Activated CD8-positive, alpha-beta memory T cell treated with anti-CD3 and anti-CD28 coated beads for 4 hours (primary cell): ENCODE measurements at regions not wholly inside any gene's neighbourhood (a gene's known extent, or its start where the extent isn't known, plus 50 kb on each side); places are given as distances from the start of the nearest gene placed in this dataset.
"Not testable (repeated sequence)": the region's sequence is repeated elsewhere in the genome, so short reads cannot be mapped to it uniquely, and the experiment has no call there.

ENCODE experiments used
- DNase-seq, 2 donors: peaks; one replicate each; pipeline ENCODE4 v3.0.0-alpha.2; 2020; ENCODE audit warnings: low read depth in 2 of 2

- no peak for DNase-seq
Observed at GRCh38 chr17:31748881-31749280, 110.2 kb downstream of the COPRS start.

- no peak for DNase-seq
Observed at GRCh38 chr17:31746884-31747495, 112.1 kb downstream of the COPRS start.

- DNase-seq, result no peak
Observed at GRCh38 chr17:31745964-31746600, 113.0 kb downstream of the COPRS start.

GRCh38 chr17:31744511-31744951 lies 114.5 kb downstream of the COPRS start:
- DNase-seq, result no peak

- no peak for DNase-seq
Observed at GRCh38 chr17:31743797-31744196, 115.2 kb downstream of the COPRS start.

GRCh38 chr17:31741371-31741770 lies 117.7 kb downstream of the COPRS start:
- DNase-seq, result no peak

- no peak for DNase-seq
Observed at GRCh38 chr17:31740611-31741082, 118.4 kb downstream of the COPRS start.

- DNase-seq, result no peak
Observed at GRCh38 chr17:31738996-31739699, 119.9 kb downstream of the COPRS start.

GRCh38 chr17:31738488-31738887 lies 120.6 kb downstream of the COPRS start:
- DNase-seq, result no peak

GRCh38 chr17:31738067-31738466 lies 121.0 kb downstream of the COPRS start:
- DNase-seq, result no peak

GRCh38 chr17:31736855-31737625 lies 122.0 kb downstream of the COPRS start:
- DNase-seq, result no peak

GRCh38 chr17:31733326-31733725 lies 125.7 kb downstream of the COPRS start:
- DNase-seq, result no peak

- not testable (repeated sequence) for DNase-seq
Observed at GRCh38 chr17:31731585-31732154, 127.4 kb downstream of the COPRS start.

GRCh38 chr17:31731118-31731517 lies 127.9 kb downstream of the COPRS start:
- no peak for DNase-seq

GRCh38 chr17:31726980-31727427 lies 132.0 kb downstream of the COPRS start:
- no peak for DNase-seq

- DNase-seq, result no peak
Observed at GRCh38 chr17:31724619-31725018, 134.4 kb downstream of the COPRS start.

GRCh38 chr17:31724026-31724425 lies 135.0 kb downstream of the COPRS start:
- DNase-seq, result no peak

GRCh38 chr17:31722251-31723056 lies 136.6 kb downstream of the COPRS start:
- no peak for DNase-seq

GRCh38 chr17:31721291-31722025 lies 137.6 kb downstream of the COPRS start:
- DNase-seq, result no peak

- DNase-seq, result not testable (repeated sequence)
Observed at GRCh38 chr17:31717251-31717650, 141.8 kb downstream of the COPRS start.
